ENCODE measurements at regions not wholly inside any gene's neighbourhood (a gene's known extent, or its start where the extent isn't known, plus 50 kb on each side); places are given as distances from the start of the nearest gene placed in this dataset.

DNA sequence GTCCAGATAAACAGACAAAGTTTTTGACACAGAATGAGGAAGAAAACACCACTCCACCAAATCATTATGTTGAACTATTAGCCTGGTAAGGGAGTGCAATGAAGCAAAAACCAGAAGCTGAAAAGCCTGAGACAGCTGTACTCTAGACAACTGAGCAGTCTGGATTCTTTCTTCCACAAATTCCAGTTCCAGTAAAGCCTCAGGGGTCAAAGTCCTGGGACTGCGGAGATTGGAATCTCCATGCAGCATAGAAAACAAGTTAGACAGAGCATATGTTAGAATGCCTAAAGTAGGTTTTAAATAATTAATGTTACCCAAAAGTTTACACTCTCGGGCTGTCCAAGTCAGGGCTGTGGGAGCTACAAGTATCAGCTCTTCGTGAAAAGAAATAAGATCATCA lies 263.2 kb downstream of the TECRL start:
- Histone ChIP-seq H3K9me3 (peaks cover 0 to 16% (median 9%) of the 10 kb centered on the region in 3 donors), H3K27ac (no peak overlapping the region), H3K27me3 (no peaks in the 10 kb centered on the region), H3K4me3 (no peak overlapping the region), H3K4me1 (peaks cover 0 to 14% (median 0%) of the 10 kb centered on the region in 3 donors), H3K36me3 (no peaks in the 10 kb centered on the region)
- TF ChIP-seq, protein P1, sequence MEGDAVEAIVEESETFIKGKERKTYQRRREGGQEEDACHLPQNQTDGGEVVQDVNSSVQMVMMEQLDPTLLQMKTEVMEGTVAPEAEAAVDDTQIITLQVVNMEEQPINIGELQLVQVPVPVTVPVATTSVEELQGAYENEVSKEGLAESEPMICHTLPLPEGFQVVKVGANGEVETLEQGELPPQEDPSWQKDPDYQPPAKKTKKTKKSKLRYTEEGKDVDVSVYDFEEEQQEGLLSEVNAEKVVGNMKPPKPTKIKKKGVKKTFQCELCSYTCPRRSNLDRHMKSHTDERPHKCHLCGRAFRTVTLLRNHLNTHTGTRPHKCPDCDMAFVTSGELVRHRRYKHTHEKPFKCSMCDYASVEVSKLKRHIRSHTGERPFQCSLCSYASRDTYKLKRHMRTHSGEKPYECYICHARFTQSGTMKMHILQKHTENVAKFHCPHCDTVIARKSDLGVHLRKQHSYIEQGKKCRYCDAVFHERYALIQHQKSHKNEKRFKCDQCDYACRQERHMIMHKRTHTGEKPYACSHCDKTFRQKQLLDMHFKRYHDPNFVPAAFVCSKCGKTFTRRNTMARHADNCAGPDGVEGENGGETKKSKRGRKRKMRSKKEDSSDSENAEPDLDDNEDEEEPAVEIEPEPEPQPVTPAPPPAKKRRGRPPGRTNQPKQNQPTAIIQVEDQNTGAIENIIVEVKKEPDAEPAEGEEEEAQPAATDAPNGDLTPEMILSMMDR (IDR thresholded peaks at IDR 0.05), result no peak
- no peak for TF ChIP-seq POLR2A (IDR thresholded peaks at IDR 0.05)
- intact Hi-C loops (cut with DNase I), result no loop called here
- no peak for DNase-seq
- 75 to 76% methylated on average over 3 of the region's 3 CpGs for WGBS, 2 donors

- intact Hi-C loops (cut with DNase I), result no loop called here
- DNase-seq, result no peak
- peaks cover 0 to 18% (median 16%) of the 10 kb centered on the region in 3 donors for H3K9me3 ChIP-seq
Observed at GRCh38 chr4:64144994-64145393, 264.3 kb downstream of the TECRL start.

DNA sequence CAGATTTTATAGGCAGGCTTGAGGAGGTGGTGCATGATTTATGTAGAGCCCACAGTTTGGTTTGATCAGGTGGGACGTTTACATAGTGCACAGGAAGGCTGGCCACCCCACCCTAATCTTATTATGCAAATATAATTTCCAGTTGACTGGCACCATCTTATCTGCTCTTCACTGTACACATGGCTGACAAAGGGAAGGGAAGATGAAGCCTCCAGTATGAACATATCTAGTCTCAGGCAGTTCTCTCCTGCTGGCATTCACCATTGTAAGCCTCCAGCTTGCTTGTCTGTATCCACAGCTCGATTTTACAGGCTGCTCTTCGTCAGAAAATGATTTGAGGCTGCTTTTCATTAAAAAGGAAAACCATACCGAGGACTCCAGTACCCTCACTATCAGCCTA lies 278.3 kb downstream of the TECRL start:
- DNase-seq, result no peak
- Histone ChIP-seq H3K4me1 (no peaks in the 10 kb centered on the region), H3K36me3 (no peaks in the 10 kb centered on the region), H3K4me3 (no peak overlapping the region), H3K27me3 (no peaks in the 10 kb centered on the region), H3K27ac (no peak overlapping the region), H3K9me3 (no peaks in the 10 kb centered on the region)
- WGBS, 2 donors, result 38 to 40% methylated on average over 4 of the region's 4 CpGs
- TF ChIP-seq, protein P1 (IDR thresholded peaks at IDR 0.05), result no peak
- no peak for TF ChIP-seq POLR2A (IDR thresholded peaks at IDR 0.05)
- intact Hi-C loops (cut with DNase I), result no loop called here

More at GRCh38 chr4:64144994-64145393, 264.3 kb downstream of the TECRL start:
- WGBS, 2 donors, result 14 to 50% methylated on average over 1 of the region's 1 CpG
- no peak for TF ChIP-seq POLR2A (IDR thresholded peaks at IDR 0.05)
- TF ChIP-seq, protein P1 (IDR thresholded peaks at IDR 0.05), result no peak
- Histone ChIP-seq H3K27ac (no peak overlapping the region), H3K4me1 (peaks cover 0 to 14% (median 0%) of the 10 kb centered on the region in 3 donors), H3K27me3 (no peaks in the 10 kb centered on the region), H3K36me3 (no peaks in the 10 kb centered on the region), H3K4me3 (no peak overlapping the region)

DNA sequence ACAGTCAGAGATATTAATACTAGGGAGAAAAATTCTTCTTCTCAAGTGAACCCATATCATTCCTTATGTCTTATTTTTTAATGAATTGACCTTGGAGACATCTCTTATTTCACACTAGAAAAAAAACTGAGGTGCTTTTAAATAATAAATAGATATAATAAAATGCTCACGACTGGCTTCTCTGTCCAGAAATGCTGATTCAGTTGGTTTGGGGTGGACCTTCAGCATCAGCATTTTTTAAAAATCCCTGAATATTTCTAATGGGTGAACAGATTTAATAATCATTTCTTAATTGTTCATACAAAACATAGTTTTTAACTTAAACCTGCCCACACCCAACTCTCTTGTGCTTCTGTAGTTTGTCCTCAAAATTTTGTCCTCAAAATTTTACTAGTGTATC lies 283.9 kb downstream of the TECRL start:
- Histone ChIP-seq H3K27me3 (no peaks in the 10 kb centered on the region), H3K9me3 (no peaks in the 10 kb centered on the region), H3K4me1 (peaks cover 0 to 4% (median 0%) of the 10 kb centered on the region in 3 donors), H3K27ac (no peak overlapping the region), H3K4me3 (no peak overlapping the region), H3K36me3 (no peaks in the 10 kb centered on the region)
- intact Hi-C loops (cut with DNase I), result no loop called here
- no peak for DNase-seq
- TF ChIP-seq, protein P1 (IDR thresholded peaks at IDR 0.05), result no peak
- TF ChIP-seq POLR2A (IDR thresholded peaks at IDR 0.05), result no peak
- WGBS, 2 donors, result 45 to 63% methylated on average over 1 of the region's 1 CpG

- H3K9me3 ChIP-seq, result no peaks in the 10 kb centered on the region
- DNase-seq, result no peak
- TF ChIP-seq, protein P1 (IDR thresholded peaks at IDR 0.05), result no peak
- no peak for TF ChIP-seq POLR2A (IDR thresholded peaks at IDR 0.05)
- peaks cover 0 to 4% (median 0%) of the 10 kb centered on the region in 3 donors for H3K4me1 ChIP-seq
- intact Hi-C loops (cut with DNase I), result no loop called here
- 37 to 55% methylated on average over 4 of the region's 4 CpGs for WGBS, 2 donors
- H3K27me3 ChIP-seq, result no peaks in the 10 kb centered on the region
- H3K27ac ChIP-seq, result no peak overlapping the region
- H3K36me3 ChIP-seq, result no peaks in the 10 kb centered on the region
- H3K4me3 ChIP-seq, result no peak overlapping the region
Observed at GRCh38 chr4:64121803-64122202, 287.4 kb downstream of the TECRL start.

Data from esophagus squamous epithelium (tissue), 5 donors.